HepG2 (cell line): ENCODE measurements at regions not wholly inside any gene's neighbourhood (a gene's known extent, or its start where the extent isn't known, plus 50 kb on each side); places are given as distances from the start of the nearest gene placed in this dataset.

ENCODE experiments used
- CTCF ChIP-seq: sonication (generic); formaldehyde crosslinking; IDR thresholded peaks from 2 replicates; pipeline ENCODE4 v1.5.0; 2020; ENCODE audit warnings: mild to moderate bottlenecking, missing genetic modification reagents, moderate library complexity
- MXI1 ChIP-seq: IDR thresholded peaks from 3 replicates; pipeline ENCODE4 v1.6.1; 2012; ENCODE audit warnings: low read depth, low read length, inconsistent platforms, borderline replicate concordance
- RAD21 ChIP-seq: fragments of 450-650 bp; formaldehyde crosslinking; IDR thresholded peaks from 2 replicates; pipeline ENCODE4 v1.5.0; 2020; ENCODE audit warnings: mild to moderate bottlenecking
- REST ChIP-seq, 2 experiments: IDR thresholded peaks; 2 replicates each; pipeline ENCODE4 v1.6.1; 2011 to 2012; ENCODE audit warnings: low read length in 2 of 2, borderline replicate concordance in 1 of 2, low read depth in 1 of 2, mild to moderate bottlenecking in 1 of 2, moderate library complexity in 1 of 2
- SMC3 ChIP-seq: IDR thresholded peaks from 2 replicates; pipeline ENCODE4 v1.6.1; 2011; ENCODE audit warnings: low read length, improper control_type of control experiment
- ZNF318 ChIP-seq: sonication (generic); formaldehyde crosslinking; IDR thresholded peaks from 2 replicates; pipeline ENCODE4 v1.4.0; 2020; ENCODE audit warnings: mild to moderate bottlenecking, missing genetic modification reagents

- TF ChIP-seq MXI1: no peak
- no peak for TF ChIP-seq RAD21 (CRISPR knock-in tag)
- no peak for TF ChIP-seq ZNF318 (CRISPR knock-in tag)
- no peak for TF ChIP-seq SMC3
- no peak for TF ChIP-seq CTCF (CRISPR knock-in tag)
- TF ChIP-seq REST (IDR thresholded peaks at IDR 0.05; ENCODE audit: borderline replicate concordance in 1 of 2, low read depth in 1 of 2, low read length in 2 of 2): no peak
Observed at GRCh38 chr2:60125611-60126426, 427.6 kb downstream of the BCL11A start.
